Stimulated activated CD4-positive, alpha-beta T cell treated with anti-CD3 and anti-CD28 coated beads, Interleukin-1b, Interleukin-23, amount 100 ng/mL, for 1 hour (primary cell): ENCODE measurements at regions not wholly inside any gene's neighbourhood (a gene's known extent, or its start where the extent isn't known, plus 50 kb on each side); places are given as distances from the start of the nearest gene placed in this dataset.

Source experiments
- DNase-seq, 2 donors: peaks; one replicate each; pipeline ENCODE4 v3.0.0-alpha.2; 2020; ENCODE audit warnings: low read depth in 2 of 2

GRCh38 chr2:18262601-18263000 lies 297.9 kb downstream of the RDH14 start:
- no peak for DNase-seq

- DNase-seq, result no peak
Observed at GRCh38 chr2:18253686-18254197, 306.7 kb downstream of the RDH14 start.

GRCh38 chr2:18251486-18251885 lies 309.0 kb downstream of the RDH14 start:
- DNase-seq, result no peak

- no peak for DNase-seq
Observed at GRCh38 chr2:18247282-18248110, 313.0 kb downstream of the RDH14 start.

- DNase-seq, result no peak
Observed at GRCh38 chr2:18245375-18245774, 315.1 kb downstream of the RDH14 start.

GRCh38 chr2:18244845-18245244 lies 315.6 kb downstream of the RDH14 start:
- no peak for DNase-seq

- DNase-seq, result no peak
Observed at GRCh38 chr2:18243816-18244215, 316.6 kb downstream of the RDH14 start.

- no peak for DNase-seq
Observed at GRCh38 chr2:18242716-18243115, 317.7 kb downstream of the RDH14 start.

GRCh38 chr2:18238209-18238608 lies 322.2 kb downstream of the RDH14 start:
- DNase-seq, result no peak

GRCh38 chr2:18237298-18237697 lies 323.2 kb downstream of the RDH14 start:
- no peak for DNase-seq

- no peak for DNase-seq
Observed at GRCh38 chr2:18232731-18233438, 327.6 kb downstream of the RDH14 start.

GRCh38 chr2:18230668-18231067 lies 329.8 kb downstream of the RDH14 start:
- DNase-seq, result no peak

GRCh38 chr2:18219676-18220075 lies 340.8 kb downstream of the RDH14 start:
- no peak for DNase-seq

- DNase-seq, result no peak
Observed at GRCh38 chr2:18218160-18218933, 339.9 kb downstream of the KCNS3 start.

- DNase-seq, result no peak
Observed at GRCh38 chr2:18214936-18215335, 336.5 kb downstream of the KCNS3 start.

- DNase-seq, result no peak
Observed at GRCh38 chr2:18213986-18214385, 335.5 kb downstream of the KCNS3 start.

GRCh38 chr2:18209934-18210639 lies 331.6 kb downstream of the KCNS3 start:
- DNase-seq, result no peak

GRCh38 chr2:18208956-18209355 lies 330.5 kb downstream of the KCNS3 start:
- DNase-seq, result no peak

GRCh38 chr2:18200771-18201170 lies 322.3 kb downstream of the KCNS3 start:
- DNase-seq, result no peak

GRCh38 chr2:18198677-18199076 lies 320.2 kb downstream of the KCNS3 start:
- DNase-seq, result no peak

- no peak for DNase-seq
Observed at GRCh38 chr2:18194161-18194560, 315.7 kb downstream of the KCNS3 start.
